Breast epithelium (tissue), 4 donors: ENCODE measurements at regions not wholly inside any gene's neighbourhood (a gene's known extent, or its start where the extent isn't known, plus 50 kb on each side); places are given as distances from the start of the nearest gene placed in this dataset.

Source experiments
- DNase-seq, 2 donors: peaks; one replicate each; pipeline ENCODE4 v3.0.0-alpha.2; 2019; ENCODE audit warnings: low spot score in 2 of 2
- H3K27ac ChIP-seq, 2 donors: fragments of 200-600 bp; sonication (generic) in 1 of 2; one replicate each; pipeline ENCODE4 v1.5.1; 2016 to 2019; ENCODE audit warnings: mild to moderate bottlenecking in 1 of 2
- H3K27me3 ChIP-seq, 2 donors: fragments of 200-600 bp; sonication (generic) in 1 of 2; one replicate each; pipeline versions ENCODE4 v1.5.1 to v1.6.0; 2017 to 2019; ENCODE audit warnings: control low read depth in 1 of 2, mild to moderate bottlenecking in 1 of 2
- H3K36me3 ChIP-seq: fragments of 200-600 bp; one replicate; pipeline ENCODE4 v1.5.1; 2019
- H3K4me1 ChIP-seq, 2 donors: fragments of 200-600 bp; sonication (generic); one replicate each; pipeline ENCODE4 v1.5.1; 2016 to 2019; ENCODE audit warnings: control low read depth in 1 of 2
- H3K4me3 ChIP-seq, 3 donors: fragments of 200-600 bp; sonication (generic); 1 replicate in 2 of 3; 2 replicates in 1 of 3; pipeline ENCODE4 v1.5.1; 2016 to 2019; ENCODE audit warnings: mild to moderate bottlenecking in 3 of 3, moderate library complexity in 2 of 3
- H3K9me3 ChIP-seq, 2 donors: fragments of 200-600 bp; sonication (generic) in 1 of 2; one replicate each; pipeline ENCODE4 v1.5.1; 2016 to 2019; ENCODE audit warnings: control low read depth in 1 of 2
- CTCF ChIP-seq, 3 donors: fragments of 450-650 bp; IDR thresholded peaks; one replicate each; pipeline ENCODE4 v1.5.1; 2016 to 2017; ENCODE audit warnings: antibody characterized with exemption in 3 of 3, mild to moderate bottlenecking in 3 of 3, moderate library complexity in 3 of 3
- POLR2A ChIP-seq: fragments of 450-650 bp; IDR thresholded peaks from one replicate; pipeline ENCODE4 v1.6.1; 2016; ENCODE audit warnings: antibody characterized with exemption, mild to moderate bottlenecking, moderate library complexity
- POLR2AphosphoS5 ChIP-seq, 3 donors: sonication (generic); formaldehyde crosslinking; IDR thresholded peaks; one replicate each; pipeline ENCODE4 v1.6.1; 2017; ENCODE audit warnings: antibody characterized with exemption in 3 of 3
- intact Hi-C: fragments of 100-400 bp; cut with DNase I; formaldehyde crosslinking; loops from one replicate; pipeline ENCODE4 v1.15.1; 2023; ENCODE audit warnings: low total_unique reads

GRCh38 chr12:59234391-59234790 is 314.1 kb upstream of the LRIG3 start:
- Histone ChIP-seq H3K27me3 (no peaks in the 10 kb centered on the region), H3K9me3 (no peaks in the 10 kb centered on the region), H3K4me1 (no peaks in the 10 kb centered on the region), H3K4me3 (no peak overlapping the region), H3K27ac (no peak overlapping the region), H3K36me3 (no peaks in the 10 kb centered on the region)
- no peak for DNase-seq
- intact Hi-C loops: no loop called here
- no peak for TF ChIP-seq CTCF (IDR thresholded peaks at IDR 0.05)
- TF ChIP-seq POLR2A: no peak
- no peak for TF ChIP-seq POLR2AphosphoS5 (IDR thresholded peaks at IDR 0.05)

GRCh38 chr12:59230334-59230733 is 310.0 kb upstream of the LRIG3 start:
- TF ChIP-seq POLR2A: no peak
- TF ChIP-seq CTCF (IDR thresholded peaks at IDR 0.05): no peak
- TF ChIP-seq POLR2AphosphoS5 (IDR thresholded peaks at IDR 0.05): no peak

GRCh38 chr12:59219148-59219547 is 298.8 kb upstream of the LRIG3 start:
- intact Hi-C loops: no loop called here
- no peaks in the 10 kb centered on the region for H3K27me3 ChIP-seq
- no peak for TF ChIP-seq CTCF (IDR thresholded peaks at IDR 0.05)
- no peaks in the 10 kb centered on the region for H3K9me3 ChIP-seq
- H3K36me3 ChIP-seq: no peaks in the 10 kb centered on the region
- no peaks in the 10 kb centered on the region for H3K4me1 ChIP-seq
- H3K4me3 ChIP-seq: no peak overlapping the region
- no peak overlapping the region for H3K27ac ChIP-seq
- DNase-seq: no peak

More at GRCh38 chr12:59230334-59230733, 310.0 kb upstream of the LRIG3 start:
- DNase-seq: no peak
- Histone ChIP-seq H3K4me1 (no peaks in the 10 kb centered on the region), H3K27ac (no peak overlapping the region), H3K27me3 (no peaks in the 10 kb centered on the region), H3K4me3 (no peak overlapping the region), H3K9me3 (no peaks in the 10 kb centered on the region), H3K36me3 (no peaks in the 10 kb centered on the region)
- intact Hi-C loops: no loop called here

GRCh38 chr12:59196989-59197388 is 276.7 kb upstream of the LRIG3 start:
- intact Hi-C loops: no loop called here
- H3K9me3 ChIP-seq: no peaks in the 10 kb centered on the region
- no peaks in the 10 kb centered on the region for H3K36me3 ChIP-seq
- no peak overlapping the region for H3K27ac ChIP-seq
- no peaks in the 10 kb centered on the region for H3K27me3 ChIP-seq
- no peak overlapping the region for H3K4me3 ChIP-seq
- DNase-seq: no peak
- no peaks in the 10 kb centered on the region for H3K4me1 ChIP-seq
- no peak for TF ChIP-seq POLR2AphosphoS5 (IDR thresholded peaks at IDR 0.05)
- TF ChIP-seq CTCF (IDR thresholded peaks at IDR 0.05): no peak
- no peak for TF ChIP-seq POLR2A

- no peaks in the 10 kb centered on the region for H3K36me3 ChIP-seq
- no peaks in the 10 kb centered on the region for H3K27me3 ChIP-seq
- H3K4me1 ChIP-seq: no peaks in the 10 kb centered on the region
- TF ChIP-seq CTCF (IDR thresholded peaks at IDR 0.05) (no peak), POLR2A (no peak), POLR2AphosphoS5 (IDR thresholded peaks at IDR 0.05) (no peak)
- H3K27ac ChIP-seq: no peak overlapping the region
- H3K4me3 ChIP-seq: no peak overlapping the region
- no peak for DNase-seq
- H3K9me3 ChIP-seq: no peaks in the 10 kb centered on the region
- intact Hi-C loops: no loop called here
Measured at GRCh38 chr12:59194794-59195193, 274.5 kb upstream of the LRIG3 start.
